GM12878 (cell line): ENCODE measurements at regions not wholly inside any gene's neighbourhood (a gene's known extent, or its start where the extent isn't known, plus 50 kb on each side); places are given as distances from the start of the nearest gene placed in this dataset.

Experiments
- ATAC-seq: fragments of 200-7000 bp; cut with Tn5 transposase; 3 replicates; pipeline ENCODE4 v1.9.1; 2020; ENCODE audit warnings: mild to moderate bottlenecking, moderate library complexity
- BruUV-seq: library from RNA; stranded (reverse); fragments of 400-500 nt; replicated peaks from 2 replicates; lab custom pipeline; 2021; lab: Mats Ljungman, UMichigan
- CTCF ChIA-PET: fragments of 300-600 bp; sonication (Branson Sonifier 250); formaldehyde crosslinking; extraction: SDS; loops from one replicate; lab custom pipeline; 2021; ENCODE audit warnings: inconsistent platforms; lab: Yijun Ruan, JAX
- POLR2A ChIA-PET: fragments of 350-600 bp; formaldehyde crosslinking; extraction: SDS; loops from one replicate; lab custom pipeline; 2021; ENCODE audit warnings: inconsistent platforms; lab: Charles Lee
- RAD21 ChIA-PET: fragments of 300-600 bp; sonication (Branson Sonifier 250); formaldehyde crosslinking; loops from one replicate; lab custom pipeline; 2023; ENCODE audit warnings: antibody characterized with exemption; ENCODE audit not compliant: unreplicated experiment; lab: Charles Lee
- SMC1A ChIA-PET: fragments of 300-600 bp; sonication (Branson Sonifier 250); formaldehyde crosslinking; loops from one replicate; lab custom pipeline; 2023; ENCODE audit not compliant: unreplicated experiment, uncharacterized antibody; lab: Charles Lee
- DNase-seq: peaks from one replicate; pipeline ENCODE4 v3.0.0-alpha.2; 2011; ENCODE audit warnings: low read depth, low spot score
- FAIRE-seq: peaks from 3 replicates; lab custom pipeline; 2011; peaks lifted over from hg19 to GRCh38; lab: Jason Lieb, UNC
- H2AFZ ChIP-seq: 2 replicates; pipeline ENCODE4 v1.6.0; 2011; ENCODE audit warnings: low read depth, low read length, control low read depth; ENCODE audit not compliant: control insufficient read depth
- H3K27ac ChIP-seq: 2 replicates; pipeline ENCODE4 v1.5.1; 2011; ENCODE audit warnings: control low read depth; ENCODE audit not compliant: control insufficient read depth, insufficient read depth
- H3K27me3 ChIP-seq, 2 experiments: replicated peaks in 1 of 2; 2 replicates each; pipeline versions ENCODE4 v1.6.0 to v1.6.1; 2011; ENCODE audit warnings: low read length in 1 of 2; ENCODE audit not compliant: control insufficient read depth in 2 of 2, insufficient read depth in 2 of 2
- H3K36me3 ChIP-seq, 2 experiments: 2 replicates each; pipeline ENCODE4 v1.5.1; 2011; ENCODE audit warnings: low read length in 1 of 2; ENCODE audit not compliant: control insufficient read depth in 2 of 2, insufficient read depth in 2 of 2
- H3K4me1 ChIP-seq: 2 replicates; pipeline ENCODE4 v1.6.1; 2011; ENCODE audit warnings: mild to moderate bottlenecking, low read length, moderate library complexity, mixed read lengths; ENCODE audit not compliant: control insufficient read depth, insufficient read depth
- H3K4me2 ChIP-seq: 2 replicates; pipeline ENCODE4 v1.6.0; 2011; ENCODE audit warnings: control low read depth; ENCODE audit not compliant: control insufficient read depth, insufficient read depth
- H3K4me3 ChIP-seq: fragments of 200-600 bp; sonication (generic); 2 replicates; pipeline ENCODE4 v1.5.1; 2016
- H3K79me2 ChIP-seq: 2 replicates; pipeline ENCODE4 v1.6.0; 2011; ENCODE audit warnings: low read length; ENCODE audit not compliant: control insufficient read depth, insufficient read depth
- H3K9ac ChIP-seq: 2 replicates; pipeline ENCODE4 v1.8.0; 2011; ENCODE audit warnings: low read length, control low read depth, mixed read lengths; ENCODE audit not compliant: control insufficient read depth, insufficient read depth
- H3K9me3 ChIP-seq: replicated peaks from 3 replicates; pipeline ENCODE4 v1.5.1; 2011; ENCODE audit warnings: mild to moderate bottlenecking, low read length; ENCODE audit not compliant: control insufficient read depth, insufficient read depth
- H4K20me1 ChIP-seq: 2 replicates; pipeline ENCODE4 v1.6.0; 2011; ENCODE audit not compliant: control insufficient read depth, insufficient read depth
- CEBPB ChIP-seq, 2 experiments: fragments of 150-350 bp in 1 of 2; IDR thresholded peaks; 2 replicates each; pipeline ENCODE4 v1.6.1; 2012 to 2014; ENCODE audit warnings: low read depth in 2 of 2, low read length in 2 of 2, borderline replicate concordance in 1 of 2, inconsistent platforms in 1 of 2
- CHD1 ChIP-seq: IDR thresholded peaks from 2 replicates; pipeline ENCODE4 v1.6.1; 2012; ENCODE audit warnings: low read depth, low read length, improper control_type of control experiment
- CHD4 ChIP-seq: fragments of 200-600 bp; sonication (generic); IDR thresholded peaks from 2 replicates; pipeline ENCODE4 v1.6.1; 2016; ENCODE audit warnings: mild to moderate bottlenecking
- CTCF ChIP-seq, 3 experiments: IDR thresholded peaks in 2 of 3; conservative IDR thresholded peaks in 1 of 3; 2 replicates each; pipeline ENCODE4 v1.5.1; 2011; ENCODE audit warnings: low read depth in 3 of 3, low read length in 3 of 3, mild to moderate bottlenecking in 3 of 3, control low read depth in 2 of 3, moderate library complexity in 2 of 3, inconsistent platforms in 1 of 3, mixed read lengths in 1 of 3; ENCODE audit not compliant: control insufficient read depth in 2 of 3, insufficient read depth in 1 of 3; ENCODE audit errors: extremely low read depth in 1 of 3
- KDM1A ChIP-seq: fragments of 200-600 bp; sonication (generic); IDR thresholded peaks from 2 replicates; pipeline ENCODE4 v1.6.1; 2016; ENCODE audit warnings: borderline replicate concordance
- MLLT1 ChIP-seq: fragments of 450-650 bp; IDR thresholded peaks from 2 replicates; pipeline ENCODE4 v1.6.1; 2016; ENCODE audit warnings: mild to moderate bottlenecking
- NR2F1 ChIP-seq: fragments of 450-650 bp; conservative IDR thresholded peaks from 2 replicates; pipeline ENCODE4 v1.6.1; 2017; ENCODE audit warnings: mild to moderate bottlenecking
- PAX8 ChIP-seq: fragments of 450-650 bp; IDR thresholded peaks from 2 replicates; pipeline ENCODE4 v1.6.1; 2017; ENCODE audit warnings: mild to moderate bottlenecking, moderate library complexity
- POLR2AphosphoS5 ChIP-seq: IDR thresholded peaks from 2 replicates; pipeline ENCODE4 v1.6.1; 2011; ENCODE audit warnings: mild to moderate bottlenecking, low read length, inconsistent platforms
- SMARCA5 ChIP-seq: fragments of 450-650 bp; IDR thresholded peaks from 2 replicates; pipeline ENCODE4 v1.6.1; 2017; ENCODE audit warnings: mild to moderate bottlenecking
- SMC3 ChIP-seq: IDR thresholded peaks from 2 replicates; pipeline ENCODE4 v1.6.1; 2011; ENCODE audit warnings: low read length, improper control_type of control experiment, borderline replicate concordance
- SPI1 ChIP-seq: IDR thresholded peaks from 2 replicates; pipeline ENCODE4 v1.6.1; 2011; ENCODE audit warnings: low read depth, mild to moderate bottlenecking, low read length, moderate library complexity, borderline replicate concordance; ENCODE audit not compliant: insufficient read depth
- SRF ChIP-seq, 2 experiments: IDR thresholded peaks; 2 replicates each; pipeline ENCODE4 v1.6.1; 2011; ENCODE audit warnings: low read depth in 2 of 2, low read length in 2 of 2, mild to moderate bottlenecking in 1 of 2, moderate library complexity in 1 of 2
- TCF12 ChIP-seq: IDR thresholded peaks from 2 replicates; pipeline ENCODE4 v1.6.1; 2011; ENCODE audit warnings: low read depth, mild to moderate bottlenecking, low read length
- TCF3 ChIP-seq: IDR thresholded peaks from 2 replicates; pipeline ENCODE4 v1.6.1; 2012; ENCODE audit warnings: low read depth, mild to moderate bottlenecking, low read length, borderline replicate concordance; ENCODE audit not compliant: insufficient read depth
- ZBTB11 ChIP-seq: fragments of 450-650 bp; formaldehyde crosslinking; IDR thresholded peaks from 2 replicates; pipeline ENCODE4 v1.5.0; 2022; ENCODE audit warnings: mild to moderate bottlenecking, missing genetic modification characterization
- ZNF622 ChIP-seq: fragments of 450-650 bp; IDR thresholded peaks from 2 replicates; pipeline ENCODE4 v1.6.1; 2017; ENCODE audit warnings: mild to moderate bottlenecking, inconsistent platforms
- WGBS: methylation state at CpG from one replicate; pipeline ENCODE4 v1.1.6; 2016; ENCODE audit warnings: low lambda C conversion rate; ENCODE audit not compliant: insufficient replicate concordance, insufficient coverage; ENCODE audit errors: missing lambda C conversion rate; 5-methylcytosine and 5-hydroxymethylcytosine counted together
- in situ Hi-C: fragments of 300-500 bp; cut with MboI; formaldehyde crosslinking; loops from 9 replicates; pipeline ENCODE4 v1.14.3; 2018; ENCODE audit warnings: mixed read lengths
- intact Hi-C: fragments of 100-400 bp; cut with micrococcal nuclease; formaldehyde crosslinking; loops from one replicate; pipeline ENCODE4 v1.14.2; 2022; ENCODE audit not compliant: unreplicated experiment

- no peak for TF ChIP-seq SMARCA5
- no peak for TF ChIP-seq CTCF (IDR thresholded peaks at IDR 0.05 in 2 of 3, conservative IDR thresholded peaks at IDR 0.05 in 1 of 3; ENCODE audit: control insufficient read depth in 2 of 3, extremely low read depth in 1 of 3, insufficient read depth in 1 of 3, low read depth in 3 of 3, low read length in 3 of 3)
Observed at GRCh38 chr5:4017076-4017803, 421.6 kb downstream of the IRX1 start (continued).

GRCh38 chr5:4018007-4018406 lies 422.4 kb downstream of the IRX1 start:
- 10% methylated on average over 2 of the region's 2 CpGs for WGBS
- no peaks in the 10 kb centered on the region; the same call in 2 of the 3 replicates for H3K9me3 ChIP-seq
- no peaks in the 10 kb centered on the region for H3K79me2 ChIP-seq
- no peaks in the 10 kb centered on the region for H3K36me3 ChIP-seq
- TF ChIP-seq ZBTB11 (CRISPR knock-in tag): no peak
- TF ChIP-seq CHD4: no peak
- TF ChIP-seq NR2F1: no peak
- no peak for TF ChIP-seq TCF3
- TF ChIP-seq SMC3: no peak
- TF ChIP-seq ZNF622: no peak
- TF ChIP-seq TCF12: no peak
- no peak for TF ChIP-seq MLLT1
- no peak for TF ChIP-seq CHD1
- no peak for TF ChIP-seq CEBPB (IDR thresholded peaks at IDR 0.05; ENCODE audit: borderline replicate concordance in 1 of 2, low read depth in 2 of 2, low read length in 2 of 2)
- TF ChIP-seq KDM1A: no peak
- no peak for TF ChIP-seq POLR2AphosphoS5
- TF ChIP-seq PAX8: no peak
- no peak for TF ChIP-seq SRF (IDR thresholded peaks at IDR 0.05; ENCODE audit: low read depth in 2 of 2, low read length in 2 of 2)
- TF ChIP-seq SPI1: no peak
- no peaks in the 10 kb centered on the region for H3K27me3 ChIP-seq
- DNase-seq (no peak), ATAC-seq (no peak), FAIRE-seq (no peak)
- no peak overlapping the region for H3K9ac ChIP-seq
- H2AFZ ChIP-seq: no peak overlapping the region
- BruUV-seq: no TSS peak
- no peak overlapping the region for H3K27ac ChIP-seq
- no peaks in the 10 kb centered on the region for H3K4me1 ChIP-seq
- in situ Hi-C loops (no loop called here), intact Hi-C loops (no loop called here)
- ChIA-PET CTCF (no interaction called here), SMC1A (no interaction called here), RAD21 (no interaction called here), POLR2A (no interaction called here)
- no peak overlapping the region for H3K4me2 ChIP-seq
- no peaks in the 10 kb centered on the region for H4K20me1 ChIP-seq
- no peak overlapping the region for H3K4me3 ChIP-seq
